Fibroblast of peridontal ligament (primary cell): ENCODE measurements at regions not wholly inside any gene's neighbourhood (a gene's known extent, or its start where the extent isn't known, plus 50 kb on each side); places are given as distances from the start of the nearest gene placed in this dataset.

Source experiments
- DNase-seq: peaks from one replicate; pipeline ENCODE4 v3.0.0-alpha.2; 2010; ENCODE audit errors: extremely low read depth

GRCh38 chr6:67393356-67393755 is 1241.7 kb upstream of the ADGRB3 start:
- no peak for DNase-seq

GRCh38 chr6:67391955-67392354 is 1243.1 kb upstream of the ADGRB3 start:
- DNase-seq = no peak

DNA sequence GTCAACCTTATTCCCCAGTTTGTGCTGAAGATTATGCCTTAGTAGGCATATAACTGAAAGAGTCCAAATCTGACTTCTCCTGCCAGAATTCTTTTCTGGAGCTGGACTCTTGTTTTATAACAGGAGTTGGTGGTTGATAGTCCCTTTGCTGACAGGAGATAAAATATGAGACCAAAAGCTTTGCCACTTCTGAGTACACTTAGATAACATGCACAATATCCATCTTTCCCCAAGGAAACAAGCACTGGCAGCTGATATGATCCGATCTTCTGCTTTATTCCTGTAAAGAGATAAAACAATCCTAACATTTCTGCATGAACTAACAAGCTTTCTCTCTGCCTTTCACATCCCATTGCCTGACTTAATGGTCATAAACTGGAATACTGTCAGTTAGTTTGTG is 1265.4 kb upstream of the ADGRB3 start:
- DNase-seq = no peak

- DNase-seq = no peak
These were observed 1272.1 kb upstream of the ADGRB3 start for GRCh38 chr6:67362976-67363375.

DNA sequence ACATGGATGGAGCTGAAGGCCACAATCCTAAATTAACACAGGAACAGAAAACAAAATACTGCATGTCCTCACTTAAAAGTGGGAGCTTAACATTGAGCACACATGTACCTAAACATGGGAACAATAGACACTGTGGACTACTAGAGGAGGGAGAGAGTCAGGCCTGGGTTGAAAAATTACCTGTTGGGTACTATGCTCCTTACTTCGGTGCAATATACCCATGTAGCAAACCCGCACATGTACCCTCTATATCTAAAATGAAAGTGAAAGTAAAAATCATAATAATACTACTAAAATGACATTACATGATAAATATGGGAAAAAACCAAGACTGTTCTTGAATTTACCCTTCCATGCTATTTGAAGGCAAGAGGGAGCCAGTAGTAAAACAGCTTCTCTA is 1273.8 kb upstream of the ADGRB3 start:
- no peak for DNase-seq

DNA sequence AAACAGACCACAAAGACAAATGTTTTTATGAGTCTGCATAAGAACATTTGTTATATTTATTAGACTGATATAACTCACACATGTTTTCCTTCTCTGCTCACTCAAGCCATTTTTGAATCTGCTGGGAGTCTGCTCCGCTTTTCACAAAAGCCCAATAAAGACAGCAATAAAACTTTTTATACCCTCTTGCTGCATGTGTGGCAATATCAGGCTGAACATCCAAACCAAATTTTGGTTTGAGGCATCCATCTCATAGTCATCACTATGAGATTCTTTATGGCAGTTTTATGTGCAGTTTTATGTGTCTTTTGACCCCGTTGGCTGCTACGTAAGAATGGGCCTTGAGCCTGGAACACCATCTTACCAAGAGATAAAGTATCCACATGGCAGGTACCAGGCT is 1276.8 kb upstream of the ADGRB3 start:
- DNase-seq = no peak

GRCh38 chr6:67353861-67354260 is 1281.2 kb upstream of the ADGRB3 start:
- DNase-seq = no peak

DNA sequence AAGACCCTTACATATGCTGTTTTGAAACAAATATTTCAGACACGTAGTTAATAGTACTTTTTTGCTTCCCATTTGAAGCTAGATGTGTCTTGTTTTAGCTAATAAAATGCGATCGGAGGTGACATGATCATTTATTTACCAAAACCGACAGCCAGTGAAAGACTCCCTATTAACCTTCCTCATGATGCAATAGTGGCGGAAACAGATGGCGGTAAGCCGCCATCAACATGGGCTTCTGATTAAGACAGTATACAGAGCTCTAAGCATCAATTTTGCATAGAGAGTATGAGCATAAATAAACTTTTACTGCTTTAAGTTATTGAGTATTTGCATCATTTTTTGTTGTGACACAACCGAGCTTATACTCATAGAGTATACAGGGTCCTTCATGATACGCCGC is 1282.4 kb upstream of the ADGRB3 start:
- DNase-seq = no peak

DNA sequence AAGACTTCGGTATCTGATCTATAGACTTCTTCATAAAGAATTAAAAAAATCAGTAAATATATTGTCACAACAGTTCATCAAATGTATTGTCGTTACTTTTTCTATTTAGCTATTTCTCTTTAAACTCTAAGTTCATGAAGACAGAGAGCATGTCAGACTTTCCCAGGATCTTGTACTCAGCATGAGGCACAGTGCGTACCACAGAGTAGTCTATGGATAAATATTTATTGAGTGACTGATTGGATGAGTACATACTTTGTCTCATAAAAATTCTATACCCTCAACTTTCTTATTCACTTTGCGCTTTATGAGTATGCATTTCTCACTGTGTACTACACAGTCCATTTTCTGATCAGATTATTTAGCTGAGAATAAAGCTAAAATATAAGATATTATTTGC is 1284.4 kb upstream of the ADGRB3 start:
- no peak for DNase-seq

DNA sequence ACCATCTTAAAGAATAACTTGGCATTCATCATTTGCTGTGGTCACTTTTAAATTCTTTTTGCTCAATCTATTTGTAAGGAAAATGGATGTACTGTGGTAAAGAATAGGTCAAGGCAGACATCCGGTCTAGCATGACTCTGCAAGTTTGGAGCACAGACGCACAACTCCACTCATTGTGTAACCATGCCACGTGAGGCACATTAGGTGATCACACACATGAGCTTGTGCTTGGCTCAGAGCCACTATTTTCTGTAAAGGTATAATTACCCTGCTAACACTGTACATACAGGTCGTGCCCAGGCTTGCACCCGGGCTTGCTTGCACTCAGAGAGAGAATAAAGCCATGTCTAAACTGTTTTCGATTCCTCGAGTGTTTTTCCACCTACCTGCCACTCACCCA is 1289.1 kb upstream of the ADGRB3 start:
- no peak for DNase-seq

GRCh38 chr6:67336014-67336413 is 1299.1 kb upstream of the ADGRB3 start:
- DNase-seq = no peak

- DNase-seq = no peak
These were observed 1303.8 kb upstream of the ADGRB3 start for GRCh38 chr6:67331304-67331703.

DNA sequence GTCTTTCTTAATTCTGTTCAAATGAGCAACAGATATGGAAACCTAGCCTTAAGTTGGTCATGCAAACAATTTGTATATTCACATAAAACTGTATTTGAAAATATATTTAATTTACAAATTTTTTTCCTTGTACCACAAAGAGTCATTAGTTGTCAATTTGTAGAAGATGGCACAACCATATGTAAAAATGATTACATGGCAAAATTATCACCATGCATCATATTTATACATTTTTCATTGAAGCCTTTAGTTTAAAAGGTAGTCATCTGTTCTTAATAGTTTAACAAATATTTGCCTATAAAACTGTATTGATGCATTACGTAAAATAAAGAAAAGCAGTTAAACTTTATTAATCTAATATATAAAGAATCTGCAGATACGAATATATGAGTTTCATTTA is 1306.8 kb upstream of the ADGRB3 start:
- DNase-seq = no peak

DNA sequence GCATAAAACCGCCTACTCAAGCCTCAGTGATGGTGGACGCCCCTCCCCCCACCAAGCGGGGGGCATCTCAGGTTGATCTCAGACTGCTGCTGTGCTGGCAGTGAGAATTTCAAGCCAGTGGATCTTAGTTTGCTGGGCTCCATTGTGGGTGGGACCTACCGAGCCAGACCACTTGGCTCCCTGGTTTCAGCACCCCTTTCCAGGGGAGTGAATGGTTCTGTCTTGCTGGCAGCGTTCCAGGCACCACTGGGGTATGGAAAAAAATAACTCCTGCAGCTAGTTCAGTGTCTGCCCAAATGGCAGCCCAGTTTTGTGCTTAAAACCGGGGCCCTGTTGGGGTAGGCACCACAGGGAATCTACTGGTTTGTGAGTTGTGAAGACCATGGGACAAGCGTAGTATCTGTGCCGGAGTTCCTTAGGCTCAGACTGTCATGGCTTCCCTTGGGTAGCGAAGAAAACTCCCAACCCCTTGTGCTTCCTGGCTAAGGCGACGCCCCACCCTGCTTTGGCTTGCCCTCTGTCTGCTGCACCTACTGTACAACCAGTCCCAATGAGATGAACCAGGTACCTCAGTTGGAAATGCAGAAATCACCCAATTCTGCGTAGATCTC is 1334.5 kb upstream of the ADGRB3 start:
- DNase-seq = no peak

DNA sequence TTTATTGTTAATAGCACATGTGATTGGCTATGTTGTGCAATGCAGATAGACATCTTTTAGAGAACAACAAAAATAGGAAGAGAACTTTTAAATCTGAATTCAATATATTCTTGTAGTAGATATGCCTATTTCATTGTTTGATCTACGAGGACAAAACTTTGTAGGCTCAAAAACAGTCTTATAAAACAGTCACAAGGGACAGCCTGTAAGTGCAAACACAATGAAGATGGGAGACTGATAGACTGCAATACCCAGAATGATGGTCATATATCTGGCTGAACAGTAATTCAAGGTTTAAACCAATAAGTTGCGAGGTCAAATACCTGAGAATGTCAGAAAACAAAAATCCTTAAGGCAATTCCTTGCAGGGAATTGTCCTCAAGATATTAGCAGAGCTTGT is 1342.9 kb upstream of the ADGRB3 start:
- DNase-seq = no peak

DNA sequence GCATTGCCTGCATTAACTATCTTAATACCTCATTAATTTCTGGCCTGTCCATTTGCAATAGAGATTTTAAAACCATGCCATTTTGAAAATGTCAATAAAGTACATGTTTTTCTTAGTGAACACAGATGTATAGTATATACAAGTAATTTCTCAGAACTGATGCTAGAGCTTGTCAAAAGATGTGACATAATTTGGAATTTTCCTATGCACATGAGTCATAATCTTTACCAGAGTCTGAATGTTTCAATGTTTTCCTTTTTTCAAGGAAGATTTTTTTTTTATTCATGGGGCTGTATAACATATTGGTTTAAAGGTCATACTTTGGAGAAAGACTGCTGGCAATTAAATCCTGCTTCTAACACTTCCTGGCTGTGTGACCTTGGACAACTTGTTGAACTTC is 1347.5 kb upstream of the ADGRB3 start:
- no peak for DNase-seq

GRCh38 chr6:67285770-67286495 is 1349.1 kb upstream of the ADGRB3 start:
- DNase-seq = no peak

DNA sequence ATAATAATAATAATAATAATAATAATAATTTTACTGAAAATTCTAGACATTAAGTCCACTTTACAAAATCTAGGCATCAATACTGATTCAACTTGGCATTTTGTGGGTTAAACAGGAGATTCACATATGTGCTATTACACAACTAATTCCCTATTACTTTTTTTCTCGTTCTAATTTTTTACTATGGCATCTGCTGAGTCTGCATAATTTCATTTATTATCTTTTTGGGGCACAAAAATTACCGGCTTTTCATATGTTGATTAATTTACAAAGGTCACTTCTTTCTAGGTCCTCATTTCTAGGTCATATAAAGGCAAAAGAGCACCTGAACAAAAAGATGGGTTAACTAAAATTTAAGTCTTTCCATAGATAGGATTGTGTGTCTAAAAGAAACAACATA is 1357.8 kb upstream of the ADGRB3 start:
- DNase-seq = no peak

- no peak for DNase-seq
These were observed 1368.8 kb upstream of the ADGRB3 start for GRCh38 chr6:67265996-67266921.

DNA sequence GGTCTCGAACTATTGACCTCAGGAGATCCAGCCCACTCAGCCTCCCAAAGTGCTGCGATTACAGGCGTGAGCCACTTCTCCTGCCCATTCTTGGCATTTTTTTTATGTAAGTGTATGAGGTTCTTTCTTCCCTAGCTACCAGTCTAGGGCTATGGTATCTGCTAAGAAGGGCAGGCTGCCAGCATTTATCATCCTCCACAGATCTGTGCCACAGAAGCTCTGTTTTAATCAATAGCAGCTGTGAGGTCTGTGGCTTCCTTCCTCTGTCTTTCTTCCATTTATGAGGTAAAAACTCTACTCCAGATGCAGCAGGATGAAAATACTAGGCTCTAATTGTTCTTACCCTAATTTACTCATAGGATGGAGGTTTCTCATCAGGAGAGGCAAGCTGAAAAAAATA is 1382.4 kb upstream of the ADGRB3 start:
- no peak for DNase-seq

DNA sequence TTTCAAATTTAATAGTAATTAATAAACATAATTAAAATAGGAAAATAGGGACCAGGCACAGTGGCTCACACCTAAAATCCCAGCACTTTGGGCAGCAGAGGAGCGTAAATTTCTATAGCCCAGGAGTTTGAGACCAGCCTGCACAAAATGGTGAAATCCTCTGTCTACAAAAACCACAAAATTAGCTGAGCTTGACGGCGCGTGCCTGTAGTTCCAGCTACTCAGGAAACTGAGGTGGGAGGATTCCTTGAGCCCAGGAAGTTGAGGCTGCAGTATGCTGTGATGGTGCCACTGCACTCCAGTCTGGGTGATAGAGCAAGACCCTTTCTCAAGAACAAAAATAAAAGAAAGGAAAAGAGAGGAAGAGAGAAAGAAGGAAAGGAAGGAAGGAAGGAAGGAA is 1387.0 kb upstream of the ADGRB3 start:
- DNase-seq = no peak

DNA sequence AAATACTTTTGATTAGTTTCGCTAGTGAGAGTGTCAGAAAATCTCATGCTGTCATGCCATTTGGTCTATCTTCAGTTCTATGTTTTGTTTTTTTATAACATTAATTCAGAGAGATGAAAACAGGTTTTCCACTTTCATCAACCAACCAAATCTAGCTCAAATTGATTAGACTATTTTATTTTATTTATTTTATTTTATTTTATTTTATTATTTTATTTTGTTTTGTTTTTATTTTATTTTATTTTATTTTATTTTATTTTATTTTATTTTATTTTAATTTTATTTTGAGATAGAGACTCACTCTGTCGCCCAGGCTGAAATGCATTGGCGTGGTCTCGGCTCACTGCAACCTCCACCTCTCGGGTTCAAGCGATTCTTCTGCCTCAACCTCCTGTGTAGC is 1391.0 kb upstream of the ADGRB3 start:
- no peak for DNase-seq

GRCh38 chr6:67237277-67237676 is 1397.8 kb upstream of the ADGRB3 start:
- no peak for DNase-seq
